ENCODE measurements at regions not wholly inside any gene's neighbourhood (a gene's known extent, or its start where the extent isn't known, plus 50 kb on each side); places are given as distances from the start of the nearest gene placed in this dataset.

GRCh38 chr5:97436405-97436804 lies 253.4 kb upstream of the RIOK2 start:
- Mint-ChIP-seq H3K4me3 (no peak overlapping the region), H3K4me1 (no peaks in the 10 kb centered on the region), H3K9me3 (ENCODE audit: insufficient read depth) (no peaks in the 10 kb centered on the region), H3K27ac (no peak overlapping the region), H3K27me3 (no peaks in the 10 kb centered on the region)
- intact Hi-C loops (cut with micrococcal nuclease) = no loop called here
- Histone ChIP-seq H3K27ac (ENCODE audit: low read length in 2 of 2) (no peak overlapping the region), H4K20me1 (ENCODE audit: control insufficient read depth, insufficient read depth, low read length, poor library complexity, severe bottlenecking) (no peaks in the 10 kb centered on the region), H3K9ac (ENCODE audit: low read length) (no peak overlapping the region), H3K4me2 (replicated peaks; ENCODE audit: low read depth, low read length, poor library complexity, severe bottlenecking) (no peak overlapping the region), H3K36me3 (replicated peaks in 1 of 2; ENCODE audit: control extremely low read depth in 1 of 2, control insufficient read depth in 1 of 2, extremely low read depth in 1 of 2, insufficient read depth in 2 of 2, low read length in 1 of 2) (no peaks in the 10 kb centered on the region), H3K4me3 (ENCODE audit: control extremely low read depth in 1 of 5, extremely low read depth in 1 of 5, insufficient read depth in 1 of 5, low read depth in 2 of 5, low read length in 4 of 5) (no peak overlapping the region), H3K79me2 (ENCODE audit: control insufficient read depth, insufficient read depth, low read length) (no peaks in the 10 kb centered on the region), H2AFZ (ENCODE audit: insufficient read depth, low read depth, low read length, poor library complexity, severe bottlenecking) (no peak overlapping the region), H3K27me3 (replicated peaks in 1 of 4; ENCODE audit: control extremely low read depth in 1 of 4, control insufficient read depth in 3 of 4, insufficient read depth in 4 of 4, low read length in 3 of 4) (no peaks in the 10 kb centered on the region), H3K4me1 (ENCODE audit: control insufficient read depth in 2 of 2, insufficient read depth in 2 of 2, low read length in 2 of 2) (no peaks in the 10 kb centered on the region), H3K9me3 (ENCODE audit: control extremely low read depth in 1 of 3, control insufficient read depth in 2 of 3, insufficient read depth in 1 of 3, low read length in 2 of 3) (no peaks in the 10 kb centered on the region)
- CTCF ChIA-PET = no interaction called here
- TF ChIP-seq CTCF (IDR thresholded peaks at IDR 0.05) = no peak
- no peak for TF ChIP-seq EZH2 (IDR thresholded peaks at IDR 0.05; ENCODE audit: borderline replicate concordance, insufficient read depth, low read depth, low read length, poor library complexity, severe bottlenecking)
- ATAC-seq (ENCODE audit: low read depth) (no peak), DNase-seq (no peak)
- POLR2A ChIA-PET = no interaction called here

GRCh38 chr5:97443740-97444139 lies 260.7 kb upstream of the RIOK2 start:
- CTCF ChIA-PET = no interaction called here
- no peaks in the 10 kb centered on the region for H3K27me3 Mint-ChIP-seq

More at GRCh38 chr5:97443740-97444139, 260.7 kb upstream of the RIOK2 start:
- Histone ChIP-seq H3K79me2 (ENCODE audit: control insufficient read depth, insufficient read depth, low read length) (no peaks in the 10 kb centered on the region), H3K27me3 (replicated peaks in 1 of 4; ENCODE audit: control extremely low read depth in 1 of 4, control insufficient read depth in 3 of 4, insufficient read depth in 4 of 4, low read length in 3 of 4) (no peaks in the 10 kb centered on the region), H4K20me1 (ENCODE audit: control insufficient read depth, insufficient read depth, low read length, poor library complexity, severe bottlenecking) (no peaks in the 10 kb centered on the region), H3K36me3 (replicated peaks in 1 of 2; ENCODE audit: control extremely low read depth in 1 of 2, control insufficient read depth in 1 of 2, extremely low read depth in 1 of 2, insufficient read depth in 2 of 2, low read length in 1 of 2) (no peaks in the 10 kb centered on the region), H3K4me3 (ENCODE audit: control extremely low read depth in 1 of 5, extremely low read depth in 1 of 5, insufficient read depth in 1 of 5, low read depth in 2 of 5, low read length in 4 of 5) (no peak overlapping the region), H3K4me1 (ENCODE audit: control insufficient read depth in 2 of 2, insufficient read depth in 2 of 2, low read length in 2 of 2) (no peaks in the 10 kb centered on the region), H3K9ac (ENCODE audit: low read length) (no peak overlapping the region), H3K27ac (ENCODE audit: low read length in 2 of 2) (no peak overlapping the region), H3K9me3 (ENCODE audit: control extremely low read depth in 1 of 3, control insufficient read depth in 2 of 3, insufficient read depth in 1 of 3, low read length in 2 of 3) (peaks cover 0 to 12% (median 10%) of the 10 kb centered on the region in 3 donors), H2AFZ (ENCODE audit: insufficient read depth, low read depth, low read length, poor library complexity, severe bottlenecking) (no peak overlapping the region), H3K4me2 (replicated peaks; ENCODE audit: low read depth, low read length, poor library complexity, severe bottlenecking) (no peak overlapping the region)
- intact Hi-C loops (cut with micrococcal nuclease) = no loop called here
- DNase-seq (no peak), ATAC-seq (ENCODE audit: low read depth) (no peak)
- Mint-ChIP-seq H3K4me3 (no peak overlapping the region), H3K4me1 (no peaks in the 10 kb centered on the region), H3K27ac (no peak overlapping the region), H3K9me3 (ENCODE audit: insufficient read depth) (peaks cover 7% of the 10 kb centered on the region)
- POLR2A ChIA-PET = no interaction called here
- TF ChIP-seq CTCF (IDR thresholded peaks at IDR 0.05) (no peak), EZH2 (IDR thresholded peaks at IDR 0.05; ENCODE audit: borderline replicate concordance, insufficient read depth, low read depth, low read length, poor library complexity, severe bottlenecking) (no peak)
- WGBS (ENCODE audit: insufficient coverage) = 88% methylated on average over 5 of the region's 5 CpGs
